ENCODE measurements at regions not wholly inside any gene's neighbourhood (a gene's known extent, or its start where the extent isn't known, plus 50 kb on each side); places are given as distances from the start of the nearest gene placed in this dataset.

DNA sequence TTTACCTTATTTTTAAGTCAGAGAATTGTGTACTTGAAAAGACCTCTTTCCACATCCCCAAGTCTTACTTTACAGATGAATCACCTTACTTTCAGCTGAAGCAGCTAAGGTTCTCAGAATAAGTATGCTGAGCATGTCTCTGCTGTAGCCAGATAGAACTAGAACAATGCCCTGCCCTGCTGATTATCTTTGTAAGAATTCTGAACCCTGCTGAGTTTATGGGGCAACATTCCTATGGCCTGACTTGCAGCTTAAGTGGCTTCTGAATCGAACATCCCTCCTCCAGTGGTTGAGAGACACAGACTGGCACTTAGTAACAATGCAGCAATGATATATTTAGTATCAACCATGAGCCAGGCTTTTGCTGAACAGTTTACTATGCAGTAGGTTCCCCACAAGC lies 592.0 kb upstream of the WWC1 start:
- DNase-seq (ENCODE audit: low read depth), result no peak
- H3K4me3 ChIP-seq (ENCODE audit: low read depth, low read length), result no peak overlapping the region
- TF ChIP-seq, protein P1, sequence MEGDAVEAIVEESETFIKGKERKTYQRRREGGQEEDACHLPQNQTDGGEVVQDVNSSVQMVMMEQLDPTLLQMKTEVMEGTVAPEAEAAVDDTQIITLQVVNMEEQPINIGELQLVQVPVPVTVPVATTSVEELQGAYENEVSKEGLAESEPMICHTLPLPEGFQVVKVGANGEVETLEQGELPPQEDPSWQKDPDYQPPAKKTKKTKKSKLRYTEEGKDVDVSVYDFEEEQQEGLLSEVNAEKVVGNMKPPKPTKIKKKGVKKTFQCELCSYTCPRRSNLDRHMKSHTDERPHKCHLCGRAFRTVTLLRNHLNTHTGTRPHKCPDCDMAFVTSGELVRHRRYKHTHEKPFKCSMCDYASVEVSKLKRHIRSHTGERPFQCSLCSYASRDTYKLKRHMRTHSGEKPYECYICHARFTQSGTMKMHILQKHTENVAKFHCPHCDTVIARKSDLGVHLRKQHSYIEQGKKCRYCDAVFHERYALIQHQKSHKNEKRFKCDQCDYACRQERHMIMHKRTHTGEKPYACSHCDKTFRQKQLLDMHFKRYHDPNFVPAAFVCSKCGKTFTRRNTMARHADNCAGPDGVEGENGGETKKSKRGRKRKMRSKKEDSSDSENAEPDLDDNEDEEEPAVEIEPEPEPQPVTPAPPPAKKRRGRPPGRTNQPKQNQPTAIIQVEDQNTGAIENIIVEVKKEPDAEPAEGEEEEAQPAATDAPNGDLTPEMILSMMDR (IDR thresholded peaks at IDR 0.05; ENCODE audit: low read depth, low read length, missing control alignments), result no peak

DNA sequence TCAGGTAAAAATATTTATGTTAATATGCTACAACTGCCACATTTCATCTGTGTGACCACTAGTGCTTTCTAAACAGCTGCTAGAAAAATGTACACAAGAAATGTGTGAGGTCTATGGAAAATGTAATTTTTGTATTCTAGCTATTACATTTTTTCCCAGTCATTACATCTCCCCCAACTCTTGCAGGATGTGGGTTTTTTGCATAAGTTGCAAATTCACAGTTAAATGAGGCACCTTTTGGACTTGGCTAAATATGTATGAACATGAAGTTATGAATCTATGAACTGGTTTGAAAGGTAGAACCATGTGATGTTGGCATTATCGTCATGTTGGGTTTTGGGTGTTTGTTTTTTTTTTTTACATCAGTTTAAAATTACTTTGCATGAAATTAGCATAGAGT lies 590.4 kb upstream of the WWC1 start:
- H3K4me3 ChIP-seq (ENCODE audit: low read depth, low read length), result no peak overlapping the region
- TF ChIP-seq, protein P1 (IDR thresholded peaks at IDR 0.05; ENCODE audit: low read depth, low read length, missing control alignments), result no peak
- DNase-seq (ENCODE audit: low read depth), result no peak

DNA sequence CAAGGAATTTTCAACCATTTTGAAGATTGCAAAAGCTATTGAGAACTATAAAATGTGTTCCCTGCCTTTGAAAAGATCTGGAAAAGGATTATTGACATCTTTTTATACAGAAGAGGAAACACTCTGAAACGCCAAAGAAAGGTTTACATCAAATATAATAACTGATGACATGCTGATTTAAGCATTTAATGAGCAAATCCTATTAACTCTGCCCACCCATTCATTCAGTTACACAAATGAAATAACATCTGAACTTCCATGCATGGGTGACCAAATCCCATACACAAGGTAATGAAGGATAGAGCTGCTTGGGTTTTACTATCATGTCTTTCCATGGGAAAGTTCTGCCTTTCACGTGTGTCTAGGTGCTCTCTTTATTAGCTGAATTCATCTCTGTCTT lies 589.4 kb upstream of the WWC1 start:
- TF ChIP-seq, protein P1 (IDR thresholded peaks at IDR 0.05; ENCODE audit: low read depth, low read length, missing control alignments), result no peak
- no peak for DNase-seq (ENCODE audit: low read depth)
- H3K4me3 ChIP-seq (ENCODE audit: low read depth, low read length), result no peak overlapping the region

DNA sequence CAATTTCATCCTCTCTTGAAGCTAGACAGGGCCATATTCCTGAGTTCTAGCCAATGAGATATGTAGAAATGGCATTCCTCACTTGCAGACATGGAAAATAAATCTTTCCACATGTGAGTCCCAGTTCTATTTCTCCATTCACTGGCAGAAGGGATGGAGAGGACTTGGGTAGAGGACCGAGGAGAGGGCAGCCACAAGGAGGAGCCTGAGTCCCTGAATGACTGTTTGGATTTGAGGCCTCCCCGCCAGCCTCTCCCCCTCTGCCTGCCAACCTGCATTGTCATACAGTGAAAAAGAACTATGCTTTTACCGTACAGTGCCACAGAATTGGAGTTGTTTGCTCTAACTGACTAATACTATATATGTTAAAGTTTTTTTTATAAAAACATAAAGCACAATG lies 583.0 kb upstream of the WWC1 start:
- DNase-seq (ENCODE audit: low read depth), result no peak
- H3K4me3 ChIP-seq (ENCODE audit: low read depth, low read length), result no peak overlapping the region
- TF ChIP-seq, protein P1 (IDR thresholded peaks at IDR 0.05; ENCODE audit: low read depth, low read length, missing control alignments), result no peak

DNA sequence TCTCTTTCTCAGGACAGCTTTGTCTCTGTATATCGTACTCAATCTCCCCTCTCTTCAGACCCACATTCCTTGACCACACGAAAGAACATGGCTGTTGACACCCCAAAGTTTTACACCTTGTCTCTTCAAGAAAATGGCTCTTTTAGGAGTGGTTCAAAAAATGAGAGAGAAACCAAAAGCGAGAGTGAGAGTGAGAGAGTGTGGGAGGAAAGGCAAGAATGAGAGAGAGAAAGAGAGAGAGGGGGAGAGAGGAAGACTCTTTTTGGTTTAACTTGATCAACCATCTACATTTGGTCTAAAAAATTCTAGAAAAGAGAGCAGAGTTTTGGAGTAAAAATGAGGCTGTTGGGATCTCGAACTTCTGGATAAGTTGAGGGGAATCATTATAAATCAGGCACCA lies 581.8 kb upstream of the WWC1 start:
- TF ChIP-seq, protein P1 (IDR thresholded peaks at IDR 0.05; ENCODE audit: low read depth, low read length, missing control alignments), result no peak
- H3K4me3 ChIP-seq (ENCODE audit: low read depth, low read length), result no peak overlapping the region
- no peak for DNase-seq (ENCODE audit: low read depth)

DNA sequence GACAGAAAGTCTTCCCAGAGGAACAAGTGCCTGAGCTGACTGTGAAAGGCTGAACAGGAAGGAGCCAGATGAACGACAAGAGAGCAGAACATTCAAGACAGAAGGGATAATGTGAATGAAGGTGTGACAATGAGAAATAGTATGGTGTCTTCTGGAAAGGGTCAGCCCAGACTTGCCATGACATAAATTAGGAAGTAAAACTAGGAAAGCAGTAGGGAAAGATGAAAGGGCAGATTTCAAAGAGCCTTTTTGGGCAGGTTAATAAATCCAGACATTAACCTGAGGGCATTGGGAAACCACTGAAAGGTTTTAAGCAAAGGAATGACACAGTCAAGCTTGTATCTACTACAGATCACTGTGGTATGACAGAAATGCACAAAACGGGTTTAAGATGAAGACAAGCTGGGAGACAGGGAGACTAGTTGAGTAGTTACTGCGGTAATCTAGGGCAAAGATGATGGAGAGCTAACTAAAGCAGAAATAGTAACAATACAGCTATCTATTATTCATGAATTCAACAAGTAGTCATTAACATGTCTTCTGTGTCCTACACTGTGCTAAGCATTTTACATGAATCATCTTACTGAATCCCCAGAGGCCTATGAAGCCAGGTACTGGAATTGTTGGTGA lies 580.9 kb upstream of the WWC1 start:
- no peak for DNase-seq (ENCODE audit: low read depth)
- no peak overlapping the region for H3K4me3 ChIP-seq (ENCODE audit: low read depth, low read length)
- TF ChIP-seq, protein P1 (IDR thresholded peaks at IDR 0.05; ENCODE audit: low read depth, low read length, missing control alignments), result no peak

DNA sequence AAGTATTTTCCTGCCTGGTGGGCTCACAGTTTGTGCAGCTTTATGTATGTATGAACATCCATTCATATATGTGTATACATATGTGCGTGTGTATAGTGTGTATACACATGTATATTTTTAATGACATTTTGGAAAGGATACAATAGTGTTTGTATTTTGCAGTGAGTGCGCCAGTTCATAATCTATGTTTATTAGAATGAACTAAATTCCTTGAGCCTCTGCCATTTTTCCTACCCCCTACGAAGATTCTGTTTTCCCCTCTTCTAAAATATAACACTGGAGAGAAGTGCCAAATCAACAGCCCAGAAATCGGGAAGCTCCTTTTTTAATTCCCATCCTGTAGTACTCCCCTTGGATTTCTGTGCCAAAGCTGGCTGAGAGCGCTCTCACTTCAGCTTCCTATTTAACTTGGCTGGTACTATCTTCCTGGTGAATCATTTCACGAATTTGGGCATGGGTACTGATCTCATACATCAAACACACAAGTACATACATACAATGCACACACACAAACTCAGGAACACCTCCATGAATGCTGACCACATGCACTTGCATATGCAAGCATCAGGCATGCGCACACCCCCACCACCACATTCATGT lies 578.4 kb upstream of the WWC1 start:
- TF ChIP-seq, protein P1 (IDR thresholded peaks at IDR 0.05; ENCODE audit: low read depth, low read length, missing control alignments), result no peak
- no peak overlapping the region for H3K4me3 ChIP-seq (ENCODE audit: low read depth, low read length)
- DNase-seq (ENCODE audit: low read depth), result no peak

Data from GM12864 (cell line).